Stimulated activated CD4-positive, alpha-beta T cell treated with anti-CD3 and anti-CD28 coated beads, Interleukin-1b, Interleukin-23, amount 100 ng/mL, for 1 hour (primary cell): ENCODE measurements at regions not wholly inside any gene's neighbourhood (a gene's known extent, or its start where the extent isn't known, plus 50 kb on each side); places are given as distances from the start of the nearest gene placed in this dataset.

Experiments
- DNase-seq, 2 donors: peaks; one replicate each; pipeline ENCODE4 v3.0.0-alpha.2; 2020; ENCODE audit warnings: low read depth in 2 of 2

- DNase-seq: no peak
Measured at GRCh38 chr4:81883530-81884450, 412.1 kb upstream of the RASGEF1B start.

GRCh38 chr4:81883004-81883403, 411.3 kb upstream of the RASGEF1B start:
- DNase-seq: no peak

- no peak for DNase-seq
Measured at GRCh38 chr4:81881855-81882621, 410.3 kb upstream of the RASGEF1B start.

- no peak for DNase-seq
Measured at GRCh38 chr4:81876106-81876505, 404.4 kb upstream of the RASGEF1B start.

- no peak for DNase-seq
Measured at GRCh38 chr4:81874661-81875515, 403.2 kb upstream of the RASGEF1B start.

- no peak for DNase-seq
Measured at GRCh38 chr4:81870275-81870674, 398.6 kb upstream of the RASGEF1B start.

GRCh38 chr4:81860111-81860510, 388.4 kb upstream of the RASGEF1B start:
- DNase-seq: no peak

- DNase-seq: no peak
Measured at GRCh38 chr4:81854406-81854805, 382.7 kb upstream of the RASGEF1B start.

- no peak for DNase-seq
Measured at GRCh38 chr4:81852031-81852715, 380.5 kb upstream of the RASGEF1B start.

GRCh38 chr4:81850701-81851100, 379.0 kb upstream of the RASGEF1B start:
- no peak for DNase-seq

- no peak for DNase-seq
Measured at GRCh38 chr4:81845761-81846160, 374.1 kb upstream of the RASGEF1B start.

GRCh38 chr4:81845273-81845672, 373.6 kb upstream of the RASGEF1B start:
- DNase-seq: no peak

GRCh38 chr4:81844717-81845116, 373.0 kb upstream of the RASGEF1B start:
- peak; percentile 36 to 62 for DNase-seq

GRCh38 chr4:81839347-81840042, 367.8 kb upstream of the RASGEF1B start:
- DNase-seq: no peak

- no peak for DNase-seq
Measured at GRCh38 chr4:81838586-81838985, 366.9 kb upstream of the RASGEF1B start.

- no peak for DNase-seq
Measured at GRCh38 chr4:81836716-81837115, 365.0 kb upstream of the RASGEF1B start.

GRCh38 chr4:81833576-81833975, 361.9 kb upstream of the RASGEF1B start:
- no peak for DNase-seq

- DNase-seq: no peak
Measured at GRCh38 chr4:81828991-81829390, 357.3 kb upstream of the RASGEF1B start.

- no peak for DNase-seq
Measured at GRCh38 chr4:81827577-81828202, 356.0 kb upstream of the RASGEF1B start.

GRCh38 chr4:81826817-81827424, 355.2 kb upstream of the RASGEF1B start:
- no peak for DNase-seq
